Muscle of leg (tissue), 3 donors: ENCODE measurements at regions not wholly inside any gene's neighbourhood (a gene's known extent, or its start where the extent isn't known, plus 50 kb on each side); places are given as distances from the start of the nearest gene placed in this dataset.

Experiments used
- DNase-seq: peaks from one replicate; pipeline ENCODE4 v3.0.0; 2013
- H3K27ac ChIP-seq: one replicate; pipeline ENCODE4 v1.5.1; 2013; ENCODE audit warnings: mild to moderate bottlenecking, low read length, control low read depth
- H3K27me3 ChIP-seq: one replicate; pipeline ENCODE4 v1.6.1; 2013; ENCODE audit warnings: low read length; ENCODE audit not compliant: control insufficient read depth, insufficient read depth
- H3K36me3 ChIP-seq: one replicate; pipeline ENCODE4 v1.6.1; 2013; ENCODE audit warnings: low read length; ENCODE audit not compliant: control insufficient read depth, insufficient read depth
- H3K4me1 ChIP-seq: one replicate; pipeline ENCODE4 v1.6.1; 2013; ENCODE audit warnings: low read length; ENCODE audit not compliant: control insufficient read depth, insufficient read depth
- H3K4me3 ChIP-seq: one replicate; pipeline ENCODE4 v1.5.1; 2013; ENCODE audit warnings: low read length, control low read depth
- H3K9me3 ChIP-seq: replicated peaks from 2 replicates; pipeline ENCODE4 v1.6.1; 2013; ENCODE audit warnings: low read depth, low read length; ENCODE audit not compliant: control insufficient read depth
- WGBS: methylation state at CpG from one replicate; pipeline ENCODE4 v1.1.5; 2013; ENCODE audit warnings: missing lambda C conversion rate; ENCODE audit not compliant: insufficient coverage; 5-methylcytosine and 5-hydroxymethylcytosine counted together

- H3K4me3 ChIP-seq: no peak overlapping the region
- no peaks in the 10 kb centered on the region for H3K27me3 ChIP-seq
- H3K9me3 ChIP-seq: no peaks in the 10 kb centered on the region
- peak; percentile 89 for DNase-seq
- peak overlapping the region; percentile 47 for H3K27ac ChIP-seq
- H3K4me1 ChIP-seq: peaks cover 30% of the 10 kb centered on the region
- no peaks in the 10 kb centered on the region for H3K36me3 ChIP-seq
- no CpG with 5 or more reads among the region's 4 CpGs for WGBS
Measured at GRCh38 chr15:27702581-27702980, 396.5 kb downstream of the OCA2 start.

DNA sequence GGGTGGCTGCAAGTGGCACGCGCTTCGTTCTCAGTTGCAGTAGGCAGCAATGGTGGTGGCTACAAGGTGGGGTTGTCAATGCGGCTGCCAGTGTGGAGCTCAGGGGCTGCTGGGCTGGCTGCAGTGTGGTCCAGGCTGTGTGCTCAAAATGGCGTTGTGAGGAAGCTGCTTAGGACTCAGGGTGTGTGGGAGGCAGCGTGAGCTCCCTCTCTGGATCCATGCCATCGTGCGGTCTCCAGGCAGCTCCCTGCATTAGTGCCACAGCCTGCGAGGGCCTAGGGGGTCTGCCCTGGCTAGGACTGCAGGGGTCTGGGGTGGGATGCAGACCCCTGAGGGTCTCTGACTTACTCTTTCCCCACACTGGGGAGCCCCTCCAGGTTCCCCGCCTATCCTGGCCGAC lies 397.2 kb downstream of the OCA2 start:
- H3K9me3 ChIP-seq: no peaks in the 10 kb centered on the region
- H3K4me1 ChIP-seq: peaks cover 26% of the 10 kb centered on the region
- no peaks in the 10 kb centered on the region for H3K36me3 ChIP-seq
- peak overlapping the region; percentile 47 for H3K27ac ChIP-seq
- no peak overlapping the region for H3K4me3 ChIP-seq
- peak; percentile 15 for DNase-seq
- H3K27me3 ChIP-seq: no peaks in the 10 kb centered on the region
- 74% methylated on average over 6 of the region's 11 CpGs for WGBS

- no CpG with 5 or more reads among the region's 3 CpGs for WGBS
- no peak for DNase-seq
Measured at GRCh38 chr15:27701014-27701413, 398.1 kb downstream of the OCA2 start.

DNA sequence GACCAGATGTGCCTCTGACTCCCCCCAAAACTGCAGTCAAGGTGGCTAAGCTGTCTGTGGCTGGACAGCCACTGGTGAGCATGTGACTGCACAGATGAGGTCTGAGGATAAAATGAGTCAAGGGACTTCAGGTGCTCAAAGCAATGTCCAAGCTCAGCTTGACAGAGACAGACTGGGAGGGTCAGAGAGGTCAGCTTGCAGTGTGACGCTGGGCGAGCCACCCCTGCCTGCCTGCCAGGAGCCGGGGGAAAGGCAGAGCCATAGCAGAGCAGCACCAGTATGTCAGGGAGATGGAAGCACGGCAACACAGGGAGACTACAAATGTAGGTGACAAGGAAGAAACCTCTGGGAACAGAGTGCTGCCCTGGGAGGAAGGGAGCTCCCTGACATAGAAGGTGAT lies 399.4 kb downstream of the OCA2 start:
- peaks cover 14% of the 10 kb centered on the region for H3K4me1 ChIP-seq
- no peak overlapping the region for H3K4me3 ChIP-seq
- no peaks in the 10 kb centered on the region for H3K36me3 ChIP-seq
- H3K27ac ChIP-seq: no peak overlapping the region
- no peaks in the 10 kb centered on the region for H3K9me3 ChIP-seq
- WGBS: 55% methylated on average over 4 of the region's 4 CpGs
- no peaks in the 10 kb centered on the region for H3K27me3 ChIP-seq
- no peak for DNase-seq

More at GRCh38 chr15:27701014-27701413, 398.1 kb downstream of the OCA2 start:
- Histone ChIP-seq H3K9me3 (no peaks in the 10 kb centered on the region), H3K27me3 (no peaks in the 10 kb centered on the region), H3K27ac (no peak overlapping the region), H3K4me1 (peaks cover 19% of the 10 kb centered on the region), H3K4me3 (no peak overlapping the region), H3K36me3 (no peaks in the 10 kb centered on the region)

GRCh38 chr15:27696530-27696929 lies 402.6 kb downstream of the OCA2 start:
- Histone ChIP-seq H3K36me3 (no peaks in the 10 kb centered on the region), H3K27ac (no peak overlapping the region), H3K4me1 (peaks cover 7% of the 10 kb centered on the region), H3K27me3 (no peaks in the 10 kb centered on the region), H3K4me3 (no peak overlapping the region), H3K9me3 (no peaks in the 10 kb centered on the region)
- 52% methylated on average over 4 of the region's 4 CpGs for WGBS
- no peak for DNase-seq

DNA sequence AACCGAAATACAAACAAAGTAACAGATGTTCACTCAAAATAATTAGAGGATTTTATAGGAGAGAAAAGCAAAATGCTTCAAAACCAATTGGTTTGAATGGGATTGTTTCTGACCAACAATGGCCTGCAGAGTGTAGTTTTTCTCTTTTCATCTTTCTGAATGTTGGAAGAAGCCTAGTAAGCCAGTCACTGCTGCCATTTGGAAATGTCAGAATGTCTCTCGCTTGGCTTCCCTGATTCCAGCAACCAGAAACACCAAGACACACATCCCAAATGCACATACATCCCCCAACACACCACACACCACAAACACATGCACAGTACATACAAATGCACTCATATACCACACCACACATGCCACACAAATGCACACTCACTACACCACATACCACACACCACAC lies 403.4 kb downstream of the OCA2 start:
- no peak overlapping the region for H3K4me3 ChIP-seq
- no peak for DNase-seq
- WGBS: 79% methylated on average over 1 of the region's 2 CpGs

DNA sequence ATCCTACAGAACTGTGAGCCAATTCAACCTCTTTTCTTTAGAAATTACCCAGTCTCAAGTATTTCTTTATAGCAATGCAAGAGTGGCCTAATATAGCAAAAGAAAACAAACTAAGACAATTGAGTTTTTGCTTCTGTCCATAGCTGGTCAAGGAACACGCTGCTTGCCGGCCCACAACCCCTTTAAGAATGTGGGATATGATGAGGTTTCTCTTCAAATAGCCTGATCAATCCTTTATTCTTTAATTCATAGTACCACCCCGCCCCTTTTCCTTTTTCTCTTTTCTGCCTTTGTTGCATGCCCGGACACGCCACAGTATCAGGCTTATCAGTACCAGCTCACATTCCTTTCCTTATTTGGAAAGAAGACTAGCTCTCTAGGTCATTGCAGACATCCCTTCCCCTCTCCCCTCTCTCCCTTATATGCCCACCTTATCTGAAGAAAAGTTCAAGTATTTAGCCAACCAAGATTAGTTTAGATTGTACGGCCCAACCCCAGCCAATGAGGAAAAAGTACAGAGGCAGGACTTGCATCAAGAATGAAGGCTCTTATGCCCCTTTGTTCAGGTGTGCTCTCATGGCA lies 404.5 kb downstream of the OCA2 start:
- no peaks in the 10 kb centered on the region for H3K27me3 ChIP-seq
- no peak for DNase-seq
- H3K9me3 ChIP-seq: no peaks in the 10 kb centered on the region
- H3K4me1 ChIP-seq: peaks cover 5% of the 10 kb centered on the region
- 72% methylated on average over 3 of the region's 6 CpGs for WGBS
- no peaks in the 10 kb centered on the region for H3K36me3 ChIP-seq
- H3K4me3 ChIP-seq: no peak overlapping the region
- no peak overlapping the region for H3K27ac ChIP-seq

More for the DNA sequence above, 403.4 kb downstream of the OCA2 start:
- Histone ChIP-seq H3K36me3 (no peaks in the 10 kb centered on the region), H3K4me1 (peaks cover 5% of the 10 kb centered on the region), H3K9me3 (no peaks in the 10 kb centered on the region), H3K27me3 (no peaks in the 10 kb centered on the region), H3K27ac (no peak overlapping the region)

DNA sequence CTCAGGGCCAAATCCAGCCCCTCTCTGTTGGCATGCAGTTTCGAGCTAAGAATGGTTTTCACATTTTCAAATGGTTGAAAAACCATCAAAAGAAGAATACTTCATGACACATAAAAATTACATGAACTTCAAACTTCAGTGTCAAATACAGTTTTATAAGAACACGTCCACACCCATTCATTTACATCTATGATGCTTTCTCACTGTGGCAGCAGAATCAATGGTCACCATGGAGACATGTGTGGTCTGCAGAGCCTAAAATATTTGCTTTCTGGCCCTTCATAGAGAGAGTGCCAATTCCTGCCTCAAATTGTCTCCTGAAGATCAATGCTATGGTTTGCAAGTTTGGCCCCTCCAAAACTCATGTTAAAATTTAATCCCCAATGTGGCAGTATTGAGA lies 405.8 kb downstream of the OCA2 start:
- H3K36me3 ChIP-seq: no peaks in the 10 kb centered on the region
- WGBS: 80% methylated on average over 2 of the region's 2 CpGs
- DNase-seq: no peak
- H3K4me1 ChIP-seq: peaks cover 5% of the 10 kb centered on the region
- no peak overlapping the region for H3K4me3 ChIP-seq
- no peak overlapping the region for H3K27ac ChIP-seq
- no peaks in the 10 kb centered on the region for H3K9me3 ChIP-seq
- no peaks in the 10 kb centered on the region for H3K27me3 ChIP-seq

GRCh38 chr15:27692438-27692837 lies 406.7 kb downstream of the OCA2 start:
- Histone ChIP-seq H3K36me3 (no peaks in the 10 kb centered on the region), H3K27me3 (no peaks in the 10 kb centered on the region), H3K27ac (no peak overlapping the region), H3K4me3 (no peak overlapping the region), H3K9me3 (no peaks in the 10 kb centered on the region), H3K4me1 (peaks cover 5% of the 10 kb centered on the region)
- 77% methylated on average over 3 of the region's 5 CpGs for WGBS
- no peak for DNase-seq

DNA sequence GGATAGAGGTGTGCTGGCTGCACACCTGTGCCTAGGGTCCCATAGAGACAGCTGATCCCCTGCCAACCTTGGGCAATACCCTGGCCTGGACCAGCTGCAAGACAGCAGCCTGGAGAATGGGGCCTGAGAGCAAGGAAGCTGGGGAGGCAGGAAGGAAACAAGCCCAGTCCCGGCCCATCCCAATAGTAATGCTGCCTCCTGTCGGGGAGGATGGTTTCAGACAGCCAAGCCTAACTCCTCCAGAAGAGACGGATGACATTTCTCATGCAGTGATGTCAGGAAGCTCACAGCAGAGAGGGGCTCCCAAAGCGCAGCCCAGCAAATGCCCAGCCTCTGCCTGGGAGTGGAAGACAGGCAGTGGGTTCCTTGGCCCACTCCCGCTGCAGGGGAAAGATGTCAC lies 408.8 kb downstream of the OCA2 start:
- Histone ChIP-seq H3K36me3 (no peaks in the 10 kb centered on the region), H3K4me1 (peaks cover 5% of the 10 kb centered on the region), H3K9me3 (no peaks in the 10 kb centered on the region), H3K27me3 (no peaks in the 10 kb centered on the region), H3K4me3 (no peak overlapping the region), H3K27ac (no peak overlapping the region)
- no peak for DNase-seq
- WGBS: 84% methylated on average over 5 of the region's 5 CpGs

DNA sequence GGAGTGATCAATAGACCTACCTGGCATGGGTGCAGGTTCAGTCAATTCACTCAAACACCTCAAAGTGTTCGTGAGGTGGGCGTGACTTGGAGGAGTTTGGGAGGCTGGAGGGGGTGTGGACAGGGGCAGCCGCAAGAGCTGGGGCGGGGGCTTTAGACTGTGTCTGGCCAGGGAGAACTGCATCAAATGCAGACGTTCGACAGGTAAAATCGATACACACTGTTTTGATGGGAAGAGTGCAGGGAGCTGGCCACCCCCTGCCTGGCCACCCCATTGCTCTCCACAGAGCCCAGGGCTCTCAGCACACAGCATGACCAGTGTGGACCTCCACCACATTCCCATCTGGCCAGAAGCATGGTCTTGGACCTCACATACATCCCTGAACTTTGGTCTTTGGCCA lies 412.1 kb downstream of the OCA2 start:
- no peaks in the 10 kb centered on the region for H3K4me1 ChIP-seq
- H3K27ac ChIP-seq: no peak overlapping the region
- H3K36me3 ChIP-seq: no peaks in the 10 kb centered on the region
- no peak overlapping the region for H3K4me3 ChIP-seq
- H3K27me3 ChIP-seq: no peaks in the 10 kb centered on the region
- H3K9me3 ChIP-seq: no peaks in the 10 kb centered on the region
- DNase-seq: no peak
- 86% methylated on average over 7 of the region's 7 CpGs for WGBS
